ENCODE measurements at regions not wholly inside any gene's neighbourhood (a gene's known extent, or its start where the extent isn't known, plus 50 kb on each side); places are given as distances from the start of the nearest gene placed in this dataset.
A peak's percentile ranks its signal among the peaks of the same experiment; 100 is the strongest.

DNA sequence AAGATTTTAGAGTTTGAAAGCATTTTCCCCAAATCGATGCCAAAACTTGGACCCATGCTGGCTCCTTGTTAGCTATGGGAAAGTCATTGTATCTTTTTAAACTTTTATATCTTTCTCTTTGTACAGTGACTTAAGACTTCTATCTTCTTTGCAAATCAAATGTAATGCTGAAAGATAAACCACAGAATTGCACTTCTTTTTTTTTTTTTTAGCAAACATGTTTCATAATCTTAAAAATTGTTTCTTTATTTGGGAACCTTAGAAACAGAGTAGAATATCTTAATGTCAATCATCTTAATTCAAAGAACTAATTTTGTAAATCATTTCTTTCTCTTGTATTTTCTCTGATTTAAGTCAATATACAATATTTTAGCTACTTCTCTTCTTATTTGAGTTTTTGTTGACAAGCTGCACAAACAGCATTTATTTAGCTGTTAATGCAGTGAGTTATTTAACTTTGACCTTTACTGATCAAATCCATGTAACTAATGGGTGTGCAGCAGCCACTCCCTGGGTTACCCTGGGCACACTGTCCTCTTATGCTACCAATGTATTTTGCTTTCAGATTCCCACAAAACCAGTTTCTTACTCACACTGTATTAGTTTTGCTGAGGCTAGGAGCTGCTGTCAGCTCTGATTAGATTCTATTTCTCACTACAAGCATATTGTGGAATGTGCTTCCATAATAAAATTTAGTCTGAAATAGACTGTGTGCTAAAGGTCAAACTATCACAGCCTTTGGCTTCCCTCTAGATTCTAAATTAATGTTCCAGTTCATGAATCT lies 279.6 kb downstream of the ADGB start:
- H3K36me3 Mint-ChIP-seq = no peaks in the 10 kb centered on the region
- no peak for DNase-seq (ENCODE audit: low spot score)
- H3K9me3 Mint-ChIP-seq = 0 out of 2 replicates have a peak, but pooled peaks cover under 1% of the 10 kb centered on the region
- no peaks in the 10 kb centered on the region for H3K27me3 Mint-ChIP-seq (ENCODE audit: low read depth)
- no peak overlapping the region for H3K27ac Mint-ChIP-seq
- ATAC-seq = no peak
- no peak for TF ChIP-seq NFE2L1 (CRISPR knock-in tag; IDR thresholded peaks at IDR 0.05)
- ChIA-PET POLR2A (no interaction called here), CTCF (no interaction called here)
- no peak overlapping the region for H3K4me3 Mint-ChIP-seq
- H3K4me1 Mint-ChIP-seq = peaks cover 14% of the 10 kb centered on the region

DNA sequence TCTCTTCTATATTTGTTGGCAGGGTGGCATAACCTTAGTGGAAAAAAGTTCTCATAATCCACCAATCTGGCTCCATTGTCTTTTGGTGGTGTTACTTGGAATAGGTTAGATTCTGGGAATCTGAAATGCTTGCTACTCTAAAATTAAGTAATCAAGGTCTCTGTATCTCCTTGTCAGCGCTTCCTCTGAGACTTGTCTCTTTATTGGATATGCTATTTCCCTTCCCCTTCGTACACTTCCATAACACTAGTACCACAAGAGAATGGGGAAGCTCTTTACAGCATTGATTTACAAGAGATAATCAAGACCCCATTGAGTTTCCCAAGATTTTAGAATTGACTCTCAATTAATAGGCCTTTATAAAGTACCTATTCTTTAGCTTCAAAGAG lies 280.2 kb downstream of the ADGB start:
- Mint-ChIP-seq H3K9me3 (0 out of 2 replicates have a peak, but pooled peaks cover 3% of the 10 kb centered on the region), H3K4me3 (no peak overlapping the region), H3K27ac (no peak overlapping the region), H3K27me3 (ENCODE audit: low read depth) (no peaks in the 10 kb centered on the region), H3K4me1 (peaks cover 14% of the 10 kb centered on the region), H3K36me3 (no peaks in the 10 kb centered on the region)
- ATAC-seq (no peak), DNase-seq (ENCODE audit: low spot score) (no peak)
- TF ChIP-seq PRRX2 (CRISPR knock-in tag; IDR thresholded peaks at IDR 0.05) (no peak), KAT7 (CRISPR knock-in tag; IDR thresholded peaks at IDR 0.05; ENCODE audit: borderline replicate concordance) (no peak), ATF1 (CRISPR knock-in tag; IDR thresholded peaks at IDR 0.05) (no peak), FOXP1 (CRISPR knock-in tag; IDR thresholded peaks at IDR 0.05; ENCODE audit: borderline replicate concordance) (no peak), ZNF232 (CRISPR knock-in tag; IDR thresholded peaks at IDR 0.05) (no peak), TCF7 (CRISPR knock-in tag; IDR thresholded peaks at IDR 0.05; ENCODE audit: low read depth) (no peak)
- TF ChIP-seq, protein P1, sequence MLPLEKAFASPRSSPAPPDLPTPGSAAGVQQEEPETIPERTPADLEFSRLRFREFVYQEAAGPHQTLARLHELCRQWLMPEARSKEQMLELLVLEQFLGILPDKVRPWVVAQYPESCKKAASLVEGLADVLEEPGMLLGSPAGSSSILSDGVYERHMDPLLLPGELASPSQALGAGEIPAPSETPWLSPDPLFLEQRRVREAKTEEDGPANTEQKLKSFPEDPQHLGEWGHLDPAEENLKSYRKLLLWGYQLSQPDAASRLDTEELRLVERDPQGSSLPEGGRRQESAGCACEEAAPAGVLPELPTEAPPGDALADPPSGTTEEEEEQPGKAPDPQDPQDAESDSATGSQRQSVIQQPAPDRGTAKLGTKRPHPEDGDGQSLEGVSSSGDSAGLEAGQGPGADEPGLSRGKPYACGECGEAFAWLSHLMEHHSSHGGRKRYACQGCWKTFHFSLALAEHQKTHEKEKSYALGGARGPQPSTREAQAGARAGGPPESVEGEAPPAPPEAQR (CRISPR knock-in tag; IDR thresholded peaks at IDR 0.05) = no peak
- CTCF ChIA-PET = no interaction called here
- POLR2A ChIA-PET = no interaction called here

DNA sequence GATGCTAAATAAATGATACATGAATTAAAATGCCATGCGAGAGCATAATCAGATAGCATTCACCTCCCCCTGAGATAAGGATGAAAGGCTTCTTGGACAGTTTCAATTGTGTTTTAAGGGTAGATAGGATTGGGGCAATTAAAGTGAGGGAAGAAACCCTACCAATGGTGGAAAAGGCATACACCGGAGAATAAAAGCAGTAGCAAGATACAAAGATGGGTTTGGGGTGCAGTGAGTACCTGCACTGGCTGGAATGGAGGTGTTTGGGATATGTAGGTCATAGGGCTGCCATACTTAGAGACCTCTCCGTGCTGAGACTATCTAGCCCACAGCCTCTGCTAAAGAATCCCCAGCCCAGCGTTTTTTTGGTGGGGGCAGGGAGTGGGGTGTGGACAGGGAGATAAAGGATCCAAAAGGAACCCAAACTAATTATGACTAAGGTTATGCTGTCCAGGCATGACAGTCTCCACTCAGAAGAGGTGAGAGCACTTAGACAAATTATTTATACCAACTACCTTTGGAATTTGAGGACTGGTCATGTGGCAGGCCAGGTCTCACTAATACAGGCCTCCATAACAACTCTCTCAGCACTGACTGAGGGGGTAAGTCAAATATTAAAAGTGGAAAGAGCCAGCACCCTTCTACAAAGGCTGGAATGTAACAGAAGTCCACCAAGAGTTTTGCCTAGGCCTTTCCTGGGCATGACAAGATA lies 280.8 kb downstream of the ADGB start:
- peaks cover 14% of the 10 kb centered on the region for H3K4me1 Mint-ChIP-seq
- no peak for TF ChIP-seq CREM (CRISPR knock-in tag; IDR thresholded peaks at IDR 0.05)
- TF ChIP-seq, protein P2, sequence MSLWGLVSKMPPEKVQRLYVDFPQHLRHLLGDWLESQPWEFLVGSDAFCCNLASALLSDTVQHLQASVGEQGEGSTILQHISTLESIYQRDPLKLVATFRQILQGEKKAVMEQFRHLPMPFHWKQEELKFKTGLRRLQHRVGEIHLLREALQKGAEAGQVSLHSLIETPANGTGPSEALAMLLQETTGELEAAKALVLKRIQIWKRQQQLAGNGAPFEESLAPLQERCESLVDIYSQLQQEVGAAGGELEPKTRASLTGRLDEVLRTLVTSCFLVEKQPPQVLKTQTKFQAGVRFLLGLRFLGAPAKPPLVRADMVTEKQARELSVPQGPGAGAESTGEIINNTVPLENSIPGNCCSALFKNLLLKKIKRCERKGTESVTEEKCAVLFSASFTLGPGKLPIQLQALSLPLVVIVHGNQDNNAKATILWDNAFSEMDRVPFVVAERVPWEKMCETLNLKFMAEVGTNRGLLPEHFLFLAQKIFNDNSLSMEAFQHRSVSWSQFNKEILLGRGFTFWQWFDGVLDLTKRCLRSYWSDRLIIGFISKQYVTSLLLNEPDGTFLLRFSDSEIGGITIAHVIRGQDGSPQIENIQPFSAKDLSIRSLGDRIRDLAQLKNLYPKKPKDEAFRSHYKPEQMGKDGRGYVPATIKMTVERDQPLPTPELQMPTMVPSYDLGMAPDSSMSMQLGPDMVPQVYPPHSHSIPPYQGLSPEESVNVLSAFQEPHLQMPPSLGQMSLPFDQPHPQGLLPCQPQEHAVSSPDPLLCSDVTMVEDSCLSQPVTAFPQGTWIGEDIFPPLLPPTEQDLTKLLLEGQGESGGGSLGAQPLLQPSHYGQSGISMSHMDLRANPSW (CRISPR knock-in tag; conservative IDR thresholded peaks at IDR 0.05; ENCODE audit: low read depth) = no peak
- ChIA-PET POLR2A (no interaction called here), CTCF (no interaction called here)
- ATAC-seq = no peak
- 0 out of 2 replicates have a peak, but pooled peaks cover 3% of the 10 kb centered on the region for H3K9me3 Mint-ChIP-seq
- H3K4me3 Mint-ChIP-seq = no peak overlapping the region
- H3K36me3 Mint-ChIP-seq = no peaks in the 10 kb centered on the region
- no peaks in the 10 kb centered on the region for H3K27me3 Mint-ChIP-seq (ENCODE audit: low read depth)
- DNase-seq (ENCODE audit: low spot score) = no peak
- H3K27ac Mint-ChIP-seq = no peak overlapping the region

DNA sequence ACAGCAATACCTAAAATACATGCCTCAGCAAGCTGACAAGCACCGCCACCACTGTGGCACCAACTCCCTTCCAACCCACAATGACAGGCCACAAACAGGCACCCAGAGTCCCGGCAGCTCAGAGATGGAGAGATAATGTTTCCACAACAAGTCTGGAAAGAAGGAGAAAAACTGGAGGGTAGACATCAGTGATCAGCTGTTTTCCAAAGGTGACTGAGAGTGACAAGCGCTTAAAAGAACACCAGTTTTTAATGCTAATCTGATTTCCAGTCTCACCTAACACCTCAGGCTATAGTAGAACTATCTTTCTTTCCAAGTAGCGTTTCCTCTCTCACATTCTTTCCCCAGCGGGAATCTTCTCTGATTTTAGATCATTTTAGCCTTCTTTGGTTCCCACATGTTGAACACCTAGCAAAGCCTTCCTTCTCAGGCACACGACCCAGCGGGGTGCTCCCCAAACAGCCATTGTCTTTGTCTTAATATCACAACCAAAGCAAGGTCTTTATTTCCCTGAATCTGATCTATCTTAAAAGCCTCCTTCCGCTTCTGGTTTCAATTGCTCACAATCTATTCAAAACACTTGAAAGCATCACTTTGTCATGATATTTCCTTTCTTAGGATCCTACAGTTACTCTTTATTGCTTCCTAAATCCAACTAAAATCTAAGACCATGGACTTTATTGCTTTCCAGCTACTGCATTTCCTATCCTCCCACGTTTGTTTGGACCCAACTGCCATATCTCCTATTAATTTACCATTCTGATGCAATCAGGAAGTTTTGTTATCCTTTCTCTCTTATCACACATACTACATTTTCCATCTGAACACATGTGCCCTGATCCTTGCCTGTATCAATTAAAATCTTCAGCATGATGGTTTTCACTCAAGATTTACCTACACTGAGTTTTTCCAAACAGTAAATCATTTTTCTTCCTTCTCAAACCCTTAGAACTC lies 282.7 kb downstream of the ADGB start:
- ATAC-seq (peak; percentile 55), DNase-seq (ENCODE audit: low spot score) (no peak)
- ChIA-PET CTCF (interaction anchor here (1.0 kb wide), 1 partner anchor 10 kb away, joined by 3 read pairs; no protein-coding TSS in a partner anchor), POLR2A (no interaction called here)
- Mint-ChIP-seq H3K4me1 (peaks cover 14% of the 10 kb centered on the region), H3K9me3 (0 out of 2 replicates have a peak, but pooled peaks cover 3% of the 10 kb centered on the region), H3K27me3 (ENCODE audit: low read depth) (no peaks in the 10 kb centered on the region), H3K36me3 (no peaks in the 10 kb centered on the region), H3K4me3 (no peak overlapping the region), H3K27ac (no peak overlapping the region)
- TF ChIP-seq CBFB (CRISPR knock-in tag; IDR thresholded peaks at IDR 0.05; ENCODE audit: low read depth) (no peak), IRF2 (CRISPR knock-in tag; IDR thresholded peaks at IDR 0.05; ENCODE audit: borderline replicate concordance, low read depth) (no peak)
- TF ChIP-seq, protein P3, sequence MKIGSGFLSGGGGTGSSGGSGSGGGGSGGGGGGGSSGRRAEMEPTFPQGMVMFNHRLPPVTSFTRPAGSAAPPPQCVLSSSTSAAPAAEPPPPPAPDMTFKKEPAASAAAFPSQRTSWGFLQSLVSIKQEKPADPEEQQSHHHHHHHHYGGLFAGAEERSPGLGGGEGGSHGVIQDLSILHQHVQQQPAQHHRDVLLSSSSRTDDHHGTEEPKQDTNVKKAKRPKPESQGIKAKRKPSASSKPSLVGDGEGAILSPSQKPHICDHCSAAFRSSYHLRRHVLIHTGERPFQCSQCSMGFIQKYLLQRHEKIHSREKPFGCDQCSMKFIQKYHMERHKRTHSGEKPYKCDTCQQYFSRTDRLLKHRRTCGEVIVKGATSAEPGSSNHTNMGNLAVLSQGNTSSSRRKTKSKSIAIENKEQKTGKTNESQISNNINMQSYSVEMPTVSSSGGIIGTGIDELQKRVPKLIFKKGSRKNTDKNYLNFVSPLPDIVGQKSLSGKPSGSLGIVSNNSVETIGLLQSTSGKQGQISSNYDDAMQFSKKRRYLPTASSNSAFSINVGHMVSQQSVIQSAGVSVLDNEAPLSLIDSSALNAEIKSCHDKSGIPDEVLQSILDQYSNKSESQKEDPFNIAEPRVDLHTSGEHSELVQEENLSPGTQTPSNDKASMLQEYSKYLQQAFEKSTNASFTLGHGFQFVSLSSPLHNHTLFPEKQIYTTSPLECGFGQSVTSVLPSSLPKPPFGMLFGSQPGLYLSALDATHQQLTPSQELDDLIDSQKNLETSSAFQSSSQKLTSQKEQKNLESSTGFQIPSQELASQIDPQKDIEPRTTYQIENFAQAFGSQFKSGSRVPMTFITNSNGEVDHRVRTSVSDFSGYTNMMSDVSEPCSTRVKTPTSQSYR (CRISPR knock-in tag; IDR thresholded peaks at IDR 0.05) = no peak
- TF ChIP-seq, protein P4, sequence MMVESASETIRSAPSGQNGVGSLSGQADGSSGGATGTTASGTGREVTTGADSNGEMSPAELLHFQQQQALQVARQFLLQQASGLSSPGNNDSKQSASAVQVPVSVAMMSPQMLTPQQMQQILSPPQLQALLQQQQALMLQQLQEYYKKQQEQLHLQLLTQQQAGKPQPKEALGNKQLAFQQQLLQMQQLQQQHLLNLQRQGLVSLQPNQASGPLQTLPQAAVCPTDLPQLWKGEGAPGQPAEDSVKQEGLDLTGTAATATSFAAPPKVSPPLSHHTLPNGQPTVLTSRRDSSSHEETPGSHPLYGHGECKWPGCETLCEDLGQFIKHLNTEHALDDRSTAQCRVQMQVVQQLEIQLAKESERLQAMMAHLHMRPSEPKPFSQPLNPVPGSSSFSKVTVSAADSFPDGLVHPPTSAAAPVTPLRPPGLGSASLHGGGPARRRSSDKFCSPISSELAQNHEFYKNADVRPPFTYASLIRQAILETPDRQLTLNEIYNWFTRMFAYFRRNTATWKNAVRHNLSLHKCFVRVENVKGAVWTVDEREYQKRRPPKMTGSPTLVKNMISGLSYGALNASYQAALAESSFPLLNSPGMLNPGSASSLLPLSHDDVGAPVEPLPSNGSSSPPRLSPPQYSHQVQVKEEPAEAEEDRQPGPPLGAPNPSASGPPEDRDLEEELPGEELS (CRISPR knock-in tag; IDR thresholded peaks at IDR 0.05) = no peak
- TF ChIP-seq, protein P5, sequence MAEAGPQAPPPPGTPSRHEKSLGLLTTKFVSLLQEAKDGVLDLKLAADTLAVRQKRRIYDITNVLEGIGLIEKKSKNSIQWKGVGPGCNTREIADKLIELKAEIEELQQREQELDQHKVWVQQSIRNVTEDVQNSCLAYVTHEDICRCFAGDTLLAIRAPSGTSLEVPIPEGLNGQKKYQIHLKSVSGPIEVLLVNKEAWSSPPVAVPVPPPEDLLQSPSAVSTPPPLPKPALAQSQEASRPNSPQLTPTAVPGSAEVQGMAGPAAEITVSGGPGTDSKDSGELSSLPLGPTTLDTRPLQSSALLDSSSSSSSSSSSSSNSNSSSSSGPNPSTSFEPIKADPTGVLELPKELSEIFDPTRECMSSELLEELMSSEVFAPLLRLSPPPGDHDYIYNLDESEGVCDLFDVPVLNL (CRISPR knock-in tag; IDR thresholded peaks at IDR 0.05; ENCODE audit: borderline replicate concordance, low read depth) = no peak

Measured in WTC11 (cell line).